ENCODE measurements at regions not wholly inside any gene's neighbourhood (a gene's known extent, or its start where the extent isn't known, plus 50 kb on each side); places are given as distances from the start of the nearest gene placed in this dataset.

GRCh38 chr17:5693821-5694220, 109.5 kb upstream of the NLRP1 start:
- no peak for DNase-seq (ENCODE audit: low spot score)
- no peak for FAIRE-seq

DNA sequence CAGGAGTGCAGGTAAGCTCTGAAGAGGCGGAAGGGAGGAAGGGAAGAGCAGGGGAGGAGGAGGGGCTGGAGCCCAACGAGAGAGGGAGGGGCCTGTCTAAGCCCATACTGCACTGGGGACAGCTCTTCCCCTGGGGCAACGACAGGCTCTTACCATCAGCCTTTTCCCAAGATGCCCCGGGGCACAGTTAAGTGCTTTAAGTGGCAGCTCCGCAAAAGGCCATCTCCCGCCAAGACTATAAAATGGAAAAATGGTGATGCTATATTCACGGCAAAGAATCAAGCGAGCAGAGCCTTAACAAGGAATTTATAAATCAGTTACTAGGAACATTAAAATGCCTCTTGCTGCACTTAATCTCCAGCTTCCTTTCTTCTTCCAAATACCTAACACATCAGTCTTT, 110.2 kb upstream of the NLRP1 start:
- DNase-seq (ENCODE audit: low spot score) (no peak), FAIRE-seq (no peak)

DNA sequence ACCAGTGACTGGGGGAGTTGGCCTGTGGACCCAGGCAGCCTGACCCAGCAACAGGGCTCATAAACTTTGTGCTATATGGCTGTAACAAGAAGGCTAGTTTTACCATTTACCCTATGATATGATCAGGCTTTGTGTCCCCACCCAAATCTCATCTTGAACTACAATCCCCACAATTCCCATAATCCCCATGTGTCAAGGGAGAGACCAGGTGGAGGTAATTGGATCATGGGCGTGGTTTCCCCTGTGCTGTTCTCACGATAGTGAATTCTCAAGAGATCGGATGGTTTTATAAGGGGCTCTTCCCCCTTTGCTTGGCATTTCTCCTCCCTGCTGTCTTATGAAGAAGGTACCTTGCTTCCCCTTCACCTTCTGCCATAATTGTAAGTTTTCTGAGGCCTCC, 111.2 kb upstream of the NLRP1 start:
- FAIRE-seq (no peak), DNase-seq (ENCODE audit: low spot score) (no peak)

DNA sequence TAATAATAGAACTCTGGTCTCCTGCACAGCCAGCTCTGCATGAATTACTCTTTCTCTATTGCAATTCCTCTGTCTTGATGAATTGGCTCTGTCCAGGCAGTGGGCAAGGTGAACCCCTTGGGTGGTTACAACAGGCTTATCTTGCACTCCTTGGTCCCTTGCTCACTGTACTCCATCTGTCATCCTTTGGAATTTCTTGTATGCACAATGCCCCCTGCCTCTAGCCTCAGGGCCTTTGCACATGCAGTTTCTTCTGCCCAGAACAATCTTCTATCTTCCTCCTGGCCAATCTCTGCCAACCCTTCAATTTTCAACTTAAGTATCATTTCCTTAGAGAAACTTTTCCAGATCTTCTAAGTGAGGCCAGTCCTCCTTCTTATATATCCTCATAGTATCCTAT, 114.7 kb upstream of the NLRP1 start:
- DNase-seq (ENCODE audit: low spot score) (no peak), FAIRE-seq (no peak)

DNA sequence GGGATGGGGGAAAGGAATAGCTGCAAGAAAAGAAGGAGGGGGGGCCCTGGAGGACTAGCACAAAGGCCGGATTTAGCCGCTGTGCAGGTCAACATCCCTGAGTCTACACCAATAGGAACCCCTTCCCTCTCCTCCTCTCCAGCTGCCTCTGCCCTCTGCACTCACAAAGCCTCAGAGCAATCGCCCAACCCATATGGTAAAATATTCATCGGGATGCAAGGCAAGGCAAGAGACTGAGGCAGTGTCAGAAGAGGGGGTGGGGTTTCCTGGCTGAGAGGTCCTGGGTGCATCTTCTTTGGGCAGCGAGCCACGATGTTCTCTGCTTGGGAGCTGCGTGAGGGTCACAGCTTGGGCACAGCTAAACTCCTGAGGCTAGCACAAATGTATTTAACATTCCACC, 115.5 kb upstream of the NLRP1 start:
- no peak for FAIRE-seq
- DNase-seq (ENCODE audit: low spot score) = no peak

DNA sequence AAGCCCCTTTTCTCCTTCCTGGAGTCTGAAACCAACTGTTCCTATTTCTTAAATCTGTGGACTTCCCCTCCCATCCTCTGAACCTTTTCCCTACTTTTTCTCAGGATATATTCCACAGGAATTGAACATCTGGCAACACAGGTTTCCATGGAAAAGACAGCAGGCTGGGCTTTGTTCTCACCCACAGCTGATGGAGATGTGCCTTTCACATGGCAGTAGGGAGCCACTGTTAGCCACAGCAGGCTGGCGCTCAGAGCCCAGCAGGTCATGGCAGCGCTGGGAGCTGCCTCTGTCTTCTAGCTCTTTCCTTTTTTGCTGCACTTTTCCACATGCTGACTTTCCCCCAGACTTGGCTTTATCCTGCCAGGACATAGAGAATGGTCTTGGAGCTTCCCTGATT, 116.4 kb upstream of the NLRP1 start:
- no peak for DNase-seq (ENCODE audit: low spot score)
- FAIRE-seq = no peak

DNA sequence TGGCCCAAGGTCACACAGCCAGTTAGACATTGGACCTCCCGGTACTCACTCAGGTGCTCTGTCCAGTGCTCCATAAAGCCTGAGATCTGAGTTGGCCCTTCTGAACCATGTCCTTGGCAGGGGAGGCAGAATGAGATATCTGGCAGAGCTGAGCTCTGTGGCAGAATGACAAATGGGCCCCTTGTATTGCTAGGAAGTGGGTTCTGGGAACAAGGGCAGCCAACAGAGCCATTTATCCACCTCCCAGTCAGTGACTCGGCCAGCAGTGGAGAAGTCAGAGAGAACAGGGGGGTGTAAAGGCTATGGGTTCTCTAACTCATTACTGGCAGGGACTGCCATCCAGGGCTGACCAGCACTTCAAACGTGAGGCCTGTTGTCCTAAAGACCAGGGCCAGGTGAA, 117.1 kb upstream of the NLRP1 start:
- no peak for DNase-seq (ENCODE audit: low spot score)
- FAIRE-seq = no peak

DNA sequence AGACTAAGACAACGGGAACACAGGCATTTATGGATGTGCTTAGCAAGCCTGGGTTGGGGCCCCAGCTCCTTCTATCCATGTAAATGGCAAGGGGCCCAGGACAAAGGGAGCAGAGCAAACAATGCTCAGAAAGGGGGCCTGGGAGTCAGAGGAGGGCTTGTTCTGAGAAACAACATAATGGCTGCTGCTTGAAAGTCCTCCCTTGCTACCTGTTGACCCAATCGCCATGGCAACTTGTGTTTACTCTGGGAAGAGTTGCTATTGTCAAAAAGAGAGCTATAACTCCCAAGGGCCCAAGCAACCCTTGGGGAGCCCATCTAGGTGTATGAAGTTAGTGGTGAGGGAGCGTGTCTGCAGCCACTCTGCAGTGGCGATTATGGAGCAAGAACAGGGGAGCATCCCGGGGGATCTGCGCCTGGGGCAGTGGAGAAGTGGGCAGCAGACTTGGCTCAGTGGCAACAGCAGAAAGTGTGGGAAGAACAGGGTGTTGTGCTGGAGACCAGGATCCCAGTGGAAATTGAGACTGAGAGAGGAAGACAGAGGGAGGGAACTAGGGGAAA, 118.7 kb upstream of the NLRP1 start:
- no peak for FAIRE-seq

GRCh38 chr17:5703736-5704135, 119.4 kb upstream of the NLRP1 start:
- DNase-seq (ENCODE audit: low spot score) (no peak), FAIRE-seq (no peak)

More for the DNA sequence above, 118.7 kb upstream of the NLRP1 start:
- no peak for DNase-seq (ENCODE audit: low spot score)

- DNase-seq (ENCODE audit: low spot score) (no peak), FAIRE-seq (no peak)
These were observed 121.0 kb upstream of the NLRP1 start for GRCh38 chr17:5705081-5705875.

GRCh38 chr17:5705876-5706576, 121.7 kb upstream of the NLRP1 start:
- FAIRE-seq = no peak
- DNase-seq (ENCODE audit: low spot score) = no peak

GRCh38 chr17:5706577-5707210, 122.4 kb upstream of the NLRP1 start:
- peak; percentile 7 for DNase-seq (ENCODE audit: low spot score)
- no peak for FAIRE-seq

- DNase-seq (ENCODE audit: low spot score) = no peak
- FAIRE-seq = no peak
These were observed 123.2 kb upstream of the NLRP1 start for GRCh38 chr17:5707482-5707881.

- FAIRE-seq = no peak
- DNase-seq (ENCODE audit: low spot score) = no peak
These were observed 124.0 kb upstream of the NLRP1 start for GRCh38 chr17:5708344-5708743.

GRCh38 chr17:5711344-5711743, 127.0 kb upstream of the NLRP1 start:
- DNase-seq (ENCODE audit: low spot score) = no peak
- FAIRE-seq = no peak

GRCh38 chr17:5714993-5715392, 130.7 kb upstream of the NLRP1 start:
- no peak for FAIRE-seq
- no peak for DNase-seq (ENCODE audit: low spot score)

DNA sequence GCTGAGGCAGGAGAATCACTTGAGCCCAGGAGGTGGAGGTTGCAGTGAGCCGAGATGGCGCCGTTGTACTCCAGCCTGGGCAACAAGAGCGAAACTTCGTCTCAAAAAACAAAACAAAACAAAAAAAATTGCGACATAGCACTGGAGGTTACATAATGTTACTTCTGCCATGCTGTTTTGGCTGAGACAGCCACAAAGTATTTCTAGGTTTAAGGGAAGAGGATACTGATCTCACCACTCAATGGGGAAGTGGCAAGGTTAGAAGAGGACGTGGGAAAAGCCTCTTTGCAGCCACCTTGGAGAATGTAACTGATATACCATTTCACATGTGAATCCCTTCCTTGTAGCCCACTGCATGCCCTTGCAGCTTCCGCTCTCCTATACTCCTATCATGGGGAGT, 131.2 kb upstream of the NLRP1 start:
- FAIRE-seq = no peak
- DNase-seq (ENCODE audit: low spot score) = no peak

GRCh38 chr17:5718726-5719125, 134.4 kb upstream of the NLRP1 start:
- DNase-seq (ENCODE audit: low spot score) (no peak), FAIRE-seq (no peak)

DNA sequence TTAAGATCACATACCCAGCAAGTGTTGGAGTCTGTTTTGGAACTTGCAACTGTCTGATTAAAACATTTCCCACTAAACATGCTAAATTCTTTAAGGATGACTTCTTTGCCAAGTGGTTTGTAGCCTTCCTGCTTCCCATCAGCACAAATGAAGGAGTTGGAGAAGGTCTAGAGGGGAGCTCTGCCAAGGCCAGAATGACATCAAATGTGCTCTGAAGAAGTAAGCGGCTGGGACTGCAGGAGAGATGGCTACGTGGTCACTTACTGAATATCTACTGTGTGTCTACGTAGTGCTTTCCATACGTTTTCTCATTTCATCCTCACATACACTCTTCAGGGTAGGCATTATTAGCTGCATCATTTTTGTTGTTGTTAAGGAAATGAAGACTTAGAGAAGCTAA, 135.7 kb upstream of the NLRP1 start:
- FAIRE-seq (no peak), DNase-seq (ENCODE audit: low spot score) (no peak)

DNA sequence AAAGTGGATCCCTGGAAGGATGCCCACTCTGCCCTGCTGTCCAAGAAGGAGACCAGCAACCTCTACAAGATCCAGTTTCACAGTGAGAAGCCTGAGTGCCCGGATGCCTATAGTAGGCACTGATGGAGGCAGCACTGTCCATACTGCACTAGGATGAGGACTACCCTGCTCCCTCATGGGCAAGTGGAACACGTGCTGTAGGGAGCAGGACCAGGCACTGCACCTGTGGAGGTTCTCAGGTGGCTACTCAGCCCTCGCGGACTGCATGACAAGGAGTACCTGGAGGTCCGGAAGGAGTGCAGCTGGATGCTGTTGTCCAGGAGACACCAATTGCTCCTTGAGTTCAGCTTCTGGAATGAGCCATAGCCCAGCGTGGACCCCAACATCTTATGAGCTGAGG, 146.1 kb upstream of the NLRP1 start:
- FAIRE-seq (no peak), DNase-seq (ENCODE audit: low spot score) (no peak)

DNA sequence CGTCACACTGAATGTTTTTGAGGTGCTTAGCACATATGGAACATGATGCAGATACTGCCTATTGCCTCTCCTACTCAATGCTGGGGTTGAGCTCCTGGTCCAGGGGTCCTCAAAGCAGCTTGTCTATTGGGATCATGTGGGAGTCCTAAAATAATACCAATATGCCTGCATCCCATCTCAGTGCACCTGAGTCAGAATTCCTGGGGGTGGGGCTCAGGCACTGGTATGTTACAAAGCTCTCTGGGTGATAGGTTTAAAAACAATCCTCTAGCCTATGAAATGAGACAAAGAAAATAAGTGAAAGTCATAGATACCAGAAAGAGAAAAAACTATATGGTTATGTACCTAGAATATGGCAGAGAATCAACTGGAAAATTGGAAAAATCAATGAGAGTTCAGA, 156.6 kb upstream of the NLRP1 start:
- FAIRE-seq = no peak
- DNase-seq (ENCODE audit: low spot score) = no peak

DNA sequence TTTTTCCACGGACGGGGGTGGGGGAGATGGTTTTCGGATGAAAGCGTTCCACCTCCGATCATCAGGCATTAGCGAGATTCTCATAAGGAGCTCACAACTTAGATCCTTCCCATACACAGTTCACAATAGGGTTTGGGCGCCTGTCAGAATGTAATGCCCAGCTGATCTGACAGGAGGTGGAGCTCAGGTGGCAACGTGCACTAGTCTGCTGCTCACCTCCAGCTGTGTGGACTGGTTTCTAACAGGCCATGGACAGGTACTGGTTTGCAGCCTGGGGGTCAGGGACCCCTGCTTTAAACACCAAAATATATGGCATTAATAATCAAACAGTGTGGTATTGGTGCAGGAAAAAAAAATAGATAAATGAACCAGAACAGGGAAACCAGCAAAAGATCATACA, 157.5 kb upstream of the NLRP1 start:
- FAIRE-seq = no peak
- no peak for DNase-seq (ENCODE audit: low spot score)

Data from RCC 7860 (cell line).